SU-DHL-6 (cell line): ENCODE measurements at regions not wholly inside any gene's neighbourhood (a gene's known extent, or its start where the extent isn't known, plus 50 kb on each side); places are given as distances from the start of the nearest gene placed in this dataset.

ENCODE experiments used
- H2AFZ ChIP-seq: fragments of 200-600 bp; sonication (generic); 2 replicates; pipeline ENCODE4 v1.6.1; 2014; ENCODE audit warnings: low read depth, mild to moderate bottlenecking, moderate library complexity, mixed read lengths, antibody characterized with exemption, low read length; ENCODE audit not compliant: severe bottlenecking
- H3F3A ChIP-seq: fragments of 200-600 bp; shearing (Covaris generic); 2 replicates; pipeline ENCODE4 v1.6.0; 2016; ENCODE audit warnings: antibody characterized with exemption, mild to moderate bottlenecking; ENCODE audit not compliant: insufficient read depth
- H3K27ac ChIP-seq: fragments of 200-600 bp; sonication (generic); 2 replicates; pipeline ENCODE4 v1.5.1; 2016; ENCODE audit warnings: low read depth, mild to moderate bottlenecking, low read length, moderate library complexity, mixed read lengths
- H3K27me3 ChIP-seq: fragments of 200-600 bp; sonication (generic), shearing (Covaris generic); 2 replicates; pipeline ENCODE4 v1.6.0; 2014; ENCODE audit warnings: mild to moderate bottlenecking, low read length
- H3K36me3 ChIP-seq: fragments of 200-600 bp; sonication (generic); 2 replicates; pipeline ENCODE4 v1.6.1; 2014; ENCODE audit warnings: mild to moderate bottlenecking, low read length, mixed read lengths
- H3K4me2 ChIP-seq: fragments of 300-600, 200-600 bp; shearing (Covaris generic), sonication (generic); 2 replicates; pipeline ENCODE4 v1.6.0; 2014; ENCODE audit warnings: low read length, low read depth, mild to moderate bottlenecking; ENCODE audit not compliant: poor library complexity, severe bottlenecking
- H3K4me3 ChIP-seq: fragments of 200-600 bp; sonication (generic); 2 replicates; pipeline ENCODE4 v1.5.1; 2014; ENCODE audit warnings: antibody characterized with exemption, low read length, mild to moderate bottlenecking, mixed read lengths; ENCODE audit not compliant: insufficient read depth, poor library complexity, severe bottlenecking
- H3K79me2 ChIP-seq: fragments of 200-600 bp; sonication (generic); 2 replicates; pipeline ENCODE4 v1.6.1; 2014; ENCODE audit warnings: mild to moderate bottlenecking, low read length, moderate library complexity; ENCODE audit not compliant: insufficient read depth
- H3K9ac ChIP-seq: fragments of 200-600 bp; sonication (generic); 2 replicates; pipeline ENCODE4 v1.7.0; 2014; ENCODE audit warnings: mild to moderate bottlenecking, low read length
- H3K9me2 ChIP-seq: fragments of 200-600 bp; sonication (generic); replicated peaks from 2 replicates; pipeline ENCODE4 v1.6.1; 2014; ENCODE audit warnings: low read length; ENCODE audit not compliant: insufficient read depth
- H3K9me3 ChIP-seq: fragments of 200-600 bp; sonication (generic); 2 replicates; pipeline ENCODE4 v1.6.1; 2014; ENCODE audit warnings: low read length, mixed read lengths; ENCODE audit not compliant: insufficient read depth
- H4K20me1 ChIP-seq: fragments of 200-600 bp; sonication (generic); 2 replicates; pipeline ENCODE4 v1.6.1; 2014; ENCODE audit warnings: low read depth, mild to moderate bottlenecking, antibody characterized with exemption, low read length, moderate library complexity, mixed read lengths
- CTCF ChIP-seq: fragments of 200-600 bp; sonication (generic); IDR thresholded peaks from one replicate; pipeline ENCODE4 v1.5.1; 2017; ENCODE audit warnings: antibody characterized with exemption, mild to moderate bottlenecking, low read length, moderate library complexity; ENCODE audit not compliant: insufficient read depth, poor library complexity, severe bottlenecking
- EZH2phosphoT487 ChIP-seq: fragments of 200-600 bp; sonication (generic), shearing (Covaris generic); conservative IDR thresholded peaks from 2 replicates; pipeline ENCODE4 v1.6.1; 2018; ENCODE audit warnings: mild to moderate bottlenecking, antibody characterized with exemption, low read length, moderate library complexity, mixed read lengths

- H3K27ac ChIP-seq = no peak overlapping the region
Observed at GRCh38 chr15:66901336-66902100, 163.9 kb upstream of the SMAD3 start.

GRCh38 chr15:66905185-66905584 lies 160.2 kb upstream of the SMAD3 start:
- Histone ChIP-seq H4K20me1 (no peaks in the 10 kb centered on the region), H3K9ac (no peak overlapping the region), H3K9me3 (no peaks in the 10 kb centered on the region; the same call in 1 of the 2 replicates), H3K4me2 (no peak overlapping the region), H2AFZ (no peak overlapping the region), H3K27me3 (no peaks in the 10 kb centered on the region), H3K4me3 (no peak overlapping the region), H3K79me2 (no peaks in the 10 kb centered on the region), H3F3A (no peaks in the 10 kb centered on the region), H3K36me3 (no peaks in the 10 kb centered on the region), H3K27ac (no peak overlapping the region), H3K9me2 (no peaks in the 10 kb centered on the region)
- TF ChIP-seq EZH2phosphoT487 = no peak
- TF ChIP-seq CTCF = no peak

More at GRCh38 chr15:66901336-66902100, 163.9 kb upstream of the SMAD3 start:
- Histone ChIP-seq H3K4me2 (no peak overlapping the region), H3F3A (no peaks in the 10 kb centered on the region), H3K4me3 (no peak overlapping the region), H3K79me2 (no peaks in the 10 kb centered on the region), H3K36me3 (no peaks in the 10 kb centered on the region), H3K9me3 (no peaks in the 10 kb centered on the region; the same call in 1 of the 2 replicates), H3K27me3 (no peaks in the 10 kb centered on the region), H3K9ac (no peak overlapping the region), H4K20me1 (no peaks in the 10 kb centered on the region), H2AFZ (no peak overlapping the region), H3K9me2 (no peaks in the 10 kb centered on the region)
- no peak for TF ChIP-seq EZH2phosphoT487
- TF ChIP-seq CTCF = no peak

GRCh38 chr15:66905954-66906353 lies 159.4 kb upstream of the SMAD3 start:
- H3K4me2 ChIP-seq = no peak overlapping the region

More at GRCh38 chr15:66905954-66906353, 159.4 kb upstream of the SMAD3 start:
- Histone ChIP-seq H3F3A (no peaks in the 10 kb centered on the region), H3K27ac (no peak overlapping the region), H3K36me3 (no peaks in the 10 kb centered on the region), H3K79me2 (no peaks in the 10 kb centered on the region), H3K4me3 (no peak overlapping the region), H3K9me2 (no peaks in the 10 kb centered on the region), H2AFZ (no peak overlapping the region), H3K27me3 (no peaks in the 10 kb centered on the region), H3K9me3 (no peaks in the 10 kb centered on the region; the same call in 1 of the 2 replicates), H4K20me1 (no peaks in the 10 kb centered on the region), H3K9ac (no peak overlapping the region)
- TF ChIP-seq EZH2phosphoT487 (no peak), CTCF (no peak)
